ENCODE measurements at regions not wholly inside any gene's neighbourhood (a gene's known extent, or its start where the extent isn't known, plus 50 kb on each side); places are given as distances from the start of the nearest gene placed in this dataset.

DNA sequence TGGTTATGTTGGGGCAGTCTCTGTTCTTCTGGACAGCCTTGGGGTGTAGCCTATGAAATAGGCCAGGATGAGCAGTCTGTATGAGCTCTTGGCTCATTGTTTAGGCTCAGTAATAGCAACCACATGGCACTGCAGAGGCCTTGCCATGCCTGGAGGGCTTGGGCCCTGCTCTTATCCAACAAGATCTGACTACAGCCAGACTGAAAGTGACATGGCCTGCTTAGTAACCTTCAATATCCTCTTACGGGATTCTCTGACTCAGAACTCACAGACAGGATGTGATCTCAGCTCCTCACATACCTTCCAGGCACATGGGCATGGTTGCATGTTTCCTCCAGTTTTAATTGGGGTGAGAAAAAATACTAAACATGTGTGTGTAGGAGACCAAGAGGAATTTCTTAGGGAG lies 289.3 kb downstream of the PTEN start:
- 73% methylated on average over 1 of the region's 1 CpG for WGBS
- no peaks in the 10 kb centered on the region for H3K4me1 ChIP-seq (ENCODE audit: insufficient read depth)
- no peak for DNase-seq (ENCODE audit: extremely low spot score)
- H3K4me3 ChIP-seq (ENCODE audit: low read depth, low read length): no peak overlapping the region
- H3K36me3 ChIP-seq (ENCODE audit: insufficient read depth): no peaks in the 10 kb centered on the region
- no peak overlapping the region for H3K27ac ChIP-seq (ENCODE audit: low read depth)

GRCh38 chr10:88154596-88155250 lies 291.3 kb downstream of the PTEN start:
- DNase-seq (ENCODE audit: extremely low spot score): no peak
- H3K4me1 ChIP-seq (ENCODE audit: insufficient read depth): no peaks in the 10 kb centered on the region
- no peak overlapping the region for H3K27ac ChIP-seq (ENCODE audit: low read depth)

DNA sequence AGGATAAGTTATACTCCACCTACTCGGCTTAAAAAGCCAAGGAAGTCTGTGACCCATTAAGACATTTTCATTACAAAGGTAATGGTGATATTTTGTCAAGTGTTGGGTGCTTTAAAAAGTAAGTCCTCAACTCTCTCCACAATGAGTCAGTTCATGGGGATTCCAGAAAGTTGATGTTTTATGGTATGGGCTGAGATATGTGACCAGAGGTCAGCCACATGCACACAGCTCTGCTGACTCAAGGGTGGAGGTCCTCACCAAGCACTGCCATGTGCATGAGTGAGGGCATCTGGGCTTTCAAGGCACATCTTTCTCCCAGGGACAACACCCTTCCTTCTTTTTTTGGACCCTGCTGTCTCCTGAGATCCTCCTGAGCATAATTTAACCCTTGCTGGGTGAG lies 292.9 kb downstream of the PTEN start:
- H3K27ac ChIP-seq (ENCODE audit: low read depth): no peak overlapping the region
- 97% methylated on average over 1 of the region's 1 CpG for WGBS
- DNase-seq (ENCODE audit: extremely low spot score): no peak
- H3K36me3 ChIP-seq (ENCODE audit: insufficient read depth): no peaks in the 10 kb centered on the region
- H3K4me1 ChIP-seq (ENCODE audit: insufficient read depth): no peaks in the 10 kb centered on the region
- no peak overlapping the region for H3K4me3 ChIP-seq (ENCODE audit: low read depth, low read length)

More at GRCh38 chr10:88154596-88155250, 291.3 kb downstream of the PTEN start:
- H3K4me3 ChIP-seq (ENCODE audit: low read depth, low read length): no peak overlapping the region
- 83% methylated on average over 6 of the region's 6 CpGs for WGBS
- H3K36me3 ChIP-seq (ENCODE audit: insufficient read depth): no peaks in the 10 kb centered on the region

DNA sequence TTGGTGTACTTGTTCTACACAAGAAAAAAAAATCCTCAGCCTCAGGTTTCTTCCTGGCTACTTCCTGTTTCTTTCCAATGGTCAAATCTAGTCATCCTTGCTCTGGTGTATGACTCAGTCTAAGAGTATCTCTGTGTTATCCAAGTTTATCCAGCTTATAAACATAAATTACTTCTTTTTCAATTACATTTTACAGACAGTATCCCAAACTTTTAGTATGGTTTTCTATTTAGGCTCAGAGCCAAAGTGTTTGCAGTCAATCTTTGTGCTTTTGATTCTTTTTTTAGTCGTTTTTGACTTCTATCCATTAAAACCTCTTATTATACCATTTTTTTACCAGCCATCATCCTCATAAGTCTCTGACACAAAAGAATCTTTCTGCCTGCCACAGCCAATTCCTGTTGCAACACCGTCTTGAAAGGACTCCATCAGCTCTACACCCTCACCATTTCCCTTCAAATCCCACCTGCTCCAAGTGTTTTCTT lies 294.6 kb downstream of the PTEN start:
- H3K27ac ChIP-seq (ENCODE audit: low read depth): peak overlapping the region; percentile 18
- no peak overlapping the region for H3K4me3 ChIP-seq (ENCODE audit: low read depth, low read length)
- no peaks in the 10 kb centered on the region for H3K36me3 ChIP-seq (ENCODE audit: insufficient read depth)
- 17% methylated on average over 2 of the region's 2 CpGs for WGBS
- H3K4me1 ChIP-seq (ENCODE audit: insufficient read depth): no peaks in the 10 kb centered on the region
- DNase-seq (ENCODE audit: extremely low spot score): no peak

GRCh38 chr10:88158526-88159122 lies 295.2 kb downstream of the PTEN start:
- no peak for DNase-seq (ENCODE audit: extremely low spot score)
- Histone ChIP-seq H3K4me3 (ENCODE audit: low read depth, low read length) (no peak overlapping the region), H3K36me3 (ENCODE audit: insufficient read depth) (no peaks in the 10 kb centered on the region), H3K4me1 (ENCODE audit: insufficient read depth) (no peaks in the 10 kb centered on the region), H3K27ac (ENCODE audit: low read depth) (peak overlapping the region; percentile 42)
- 53% methylated on average over 3 of the region's 3 CpGs for WGBS

- Histone ChIP-seq H3K36me3 (ENCODE audit: insufficient read depth) (no peaks in the 10 kb centered on the region), H3K4me1 (ENCODE audit: insufficient read depth) (no peaks in the 10 kb centered on the region), H3K27ac (ENCODE audit: low read depth) (peak overlapping the region; percentile 42), H3K4me3 (ENCODE audit: low read depth, low read length) (no peak overlapping the region)
- 46% methylated on average over 3 of the region's 3 CpGs for WGBS
- no peak for DNase-seq (ENCODE audit: extremely low spot score)
Measured at GRCh38 chr10:88159127-88159829, 295.9 kb downstream of the PTEN start.

- no peaks in the 10 kb centered on the region for H3K36me3 ChIP-seq (ENCODE audit: insufficient read depth)
- H3K4me1 ChIP-seq (ENCODE audit: insufficient read depth): no peaks in the 10 kb centered on the region
- H3K27ac ChIP-seq (ENCODE audit: low read depth): no peak overlapping the region
- no peak overlapping the region for H3K4me3 ChIP-seq (ENCODE audit: low read depth, low read length)
- no peak for DNase-seq (ENCODE audit: extremely low spot score)
Measured at GRCh38 chr10:88161070-88161469, 297.6 kb downstream of the PTEN start.

DNA sequence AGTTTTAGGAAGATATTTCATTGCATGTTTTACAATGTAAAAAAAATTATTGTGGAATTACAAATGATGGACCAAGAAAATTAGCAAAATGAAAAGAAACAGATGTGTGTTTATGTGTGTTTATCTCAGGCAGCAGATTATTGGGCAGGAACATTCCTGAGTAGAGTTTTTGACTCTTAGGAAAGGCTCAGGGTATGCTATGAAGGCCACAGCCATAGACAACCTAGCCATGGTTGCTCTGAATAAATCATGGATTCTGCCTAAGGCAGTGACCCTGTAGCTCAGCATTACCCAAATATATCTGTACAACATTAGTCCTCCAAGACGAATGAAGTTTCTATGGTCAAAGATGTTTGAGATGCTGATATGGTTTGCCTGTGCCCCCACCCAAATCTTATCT lies 298.3 kb downstream of the PTEN start:
- WGBS: 93% methylated on average over 1 of the region's 1 CpG
- DNase-seq (ENCODE audit: extremely low spot score): no peak
- H3K36me3 ChIP-seq (ENCODE audit: insufficient read depth): no peaks in the 10 kb centered on the region
- H3K27ac ChIP-seq (ENCODE audit: low read depth): no peak overlapping the region
- no peaks in the 10 kb centered on the region for H3K4me1 ChIP-seq (ENCODE audit: insufficient read depth)
- H3K4me3 ChIP-seq (ENCODE audit: low read depth, low read length): no peak overlapping the region

DNA sequence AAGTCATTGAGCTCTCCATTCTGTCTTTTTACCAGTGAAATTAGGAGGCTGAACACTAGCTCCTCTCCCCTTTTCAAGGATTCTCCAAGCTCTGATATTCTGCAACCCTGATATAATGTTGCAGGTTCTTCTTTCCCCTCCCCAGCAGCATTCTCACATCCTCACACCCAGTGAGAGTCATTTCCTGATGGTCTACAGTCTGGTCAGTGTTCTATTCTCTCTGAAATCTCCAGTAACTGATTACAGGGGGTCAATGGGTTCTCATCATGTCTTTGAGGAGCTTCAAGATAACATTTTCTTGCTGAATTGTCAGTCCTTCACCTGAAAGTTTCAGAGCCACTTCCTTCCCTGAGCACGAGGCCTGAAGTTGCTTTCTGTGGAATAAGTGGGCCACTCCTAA lies 299.4 kb downstream of the PTEN start:
- H3K27ac ChIP-seq (ENCODE audit: low read depth): no peak overlapping the region
- 90% methylated on average over 1 of the region's 1 CpG for WGBS
- H3K36me3 ChIP-seq (ENCODE audit: insufficient read depth): no peaks in the 10 kb centered on the region
- H3K4me3 ChIP-seq (ENCODE audit: low read depth, low read length): no peak overlapping the region
- no peak for DNase-seq (ENCODE audit: extremely low spot score)
- no peaks in the 10 kb centered on the region for H3K4me1 ChIP-seq (ENCODE audit: insufficient read depth)

DNA sequence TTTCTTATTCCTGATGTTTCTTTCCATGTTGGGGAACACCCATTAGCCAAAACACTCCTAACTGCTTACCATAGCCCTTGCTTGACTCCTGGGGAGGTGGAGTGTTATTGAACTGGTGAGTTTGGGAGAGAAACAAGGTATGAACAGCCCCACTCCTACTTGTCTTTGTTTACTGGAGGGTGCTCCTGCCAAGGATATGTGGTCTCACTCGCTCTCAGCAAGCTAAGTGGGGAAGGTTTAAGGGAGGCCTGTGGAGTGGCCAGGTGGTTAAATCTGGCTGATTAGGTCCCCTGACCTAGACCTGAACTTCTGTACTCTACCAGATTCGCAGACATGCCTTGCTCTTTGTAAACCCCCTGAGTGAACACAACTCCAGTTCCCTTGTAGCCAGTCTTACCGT lies 300.1 kb downstream of the PTEN start:
- H3K4me1 ChIP-seq (ENCODE audit: insufficient read depth): no peaks in the 10 kb centered on the region
- H3K36me3 ChIP-seq (ENCODE audit: insufficient read depth): no peaks in the 10 kb centered on the region
- 85% methylated on average over 3 of the region's 3 CpGs for WGBS
- H3K4me3 ChIP-seq (ENCODE audit: low read depth, low read length): no peak overlapping the region
- no peak for DNase-seq (ENCODE audit: extremely low spot score)
- no peak overlapping the region for H3K27ac ChIP-seq (ENCODE audit: low read depth)

DNA sequence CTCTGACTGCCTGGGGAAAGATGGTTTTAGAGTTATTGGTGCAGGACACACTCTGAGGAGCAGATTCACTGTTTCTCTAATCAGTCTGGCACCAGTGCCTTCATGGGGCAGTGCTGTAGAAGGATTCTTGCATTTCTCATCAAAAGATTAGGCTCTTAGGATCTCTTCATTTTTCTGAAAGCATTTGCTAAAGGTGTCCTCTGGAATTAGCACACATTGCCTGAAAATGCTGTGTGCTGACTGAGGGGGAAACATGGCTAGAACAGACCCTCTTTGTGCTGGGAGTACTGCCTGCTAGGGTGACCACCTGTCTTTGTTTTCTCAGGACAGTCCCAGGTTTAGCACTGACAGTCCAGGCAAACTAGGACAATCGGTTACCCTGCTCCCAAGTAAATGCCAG lies 301.0 kb downstream of the PTEN start:
- Histone ChIP-seq H3K4me1 (ENCODE audit: insufficient read depth) (no peaks in the 10 kb centered on the region), H3K4me3 (ENCODE audit: low read depth, low read length) (no peak overlapping the region), H3K27ac (ENCODE audit: low read depth) (no peak overlapping the region), H3K36me3 (ENCODE audit: insufficient read depth) (no peaks in the 10 kb centered on the region)
- WGBS: 88% methylated on average over 1 of the region's 1 CpG
- no peak for DNase-seq (ENCODE audit: extremely low spot score)

DNA sequence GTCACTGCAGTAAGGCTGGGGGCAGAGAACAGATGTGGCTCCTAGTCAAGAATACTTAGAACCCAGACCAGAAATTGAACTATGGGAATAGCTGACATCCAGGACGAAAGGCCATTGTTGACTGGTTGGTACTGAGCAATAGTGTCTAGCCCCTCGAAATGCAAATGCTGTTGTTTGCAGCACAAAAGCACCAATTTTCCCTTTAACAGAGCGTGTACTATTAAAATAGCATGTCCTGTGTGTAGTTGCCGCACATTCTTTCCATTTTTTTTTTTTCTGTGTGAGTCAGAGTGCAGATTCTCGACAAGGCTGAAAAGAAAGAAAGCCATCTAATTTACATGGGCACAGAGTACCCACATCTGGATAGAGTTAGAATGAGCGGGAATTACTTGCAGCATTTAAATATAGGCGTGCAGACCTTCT lies 302.4 kb downstream of the PTEN start:
- H3K4me3 ChIP-seq (ENCODE audit: low read depth, low read length): no peak overlapping the region
- DNase-seq (ENCODE audit: extremely low spot score): no peak
- H3K4me1 ChIP-seq (ENCODE audit: insufficient read depth): no peaks in the 10 kb centered on the region
- H3K27ac ChIP-seq (ENCODE audit: low read depth): no peak overlapping the region
- H3K36me3 ChIP-seq (ENCODE audit: insufficient read depth): no peaks in the 10 kb centered on the region
- WGBS: 79% methylated on average over 7 of the region's 7 CpGs

GRCh38 chr10:88168171-88169036 lies 305.0 kb downstream of the PTEN start:
- H3K4me3 ChIP-seq (ENCODE audit: low read depth, low read length): no peak overlapping the region
- no peak overlapping the region for H3K27ac ChIP-seq (ENCODE audit: low read depth)
- WGBS: 97% methylated on average over 3 of the region's 3 CpGs
- DNase-seq (ENCODE audit: extremely low spot score): no peak
- no peaks in the 10 kb centered on the region for H3K4me1 ChIP-seq (ENCODE audit: insufficient read depth)
- H3K36me3 ChIP-seq (ENCODE audit: insufficient read depth): no peaks in the 10 kb centered on the region

DNA sequence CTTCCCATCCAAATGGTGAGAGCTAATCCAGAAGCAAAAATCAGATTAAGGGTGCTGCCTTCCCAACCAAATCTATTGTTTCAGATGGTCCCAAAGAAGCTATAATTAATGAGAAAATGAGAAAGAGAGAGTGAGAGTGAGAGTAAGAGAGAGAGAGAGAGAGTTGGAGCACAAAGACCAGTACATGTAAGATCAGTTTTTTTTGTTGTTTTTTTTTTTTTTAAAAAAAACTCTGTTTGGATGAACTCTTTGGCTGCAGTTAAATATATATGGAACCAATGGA lies 305.6 kb downstream of the PTEN start:
- no peak for DNase-seq (ENCODE audit: extremely low spot score)
- H3K4me3 ChIP-seq (ENCODE audit: low read depth, low read length): no peak overlapping the region
- H3K36me3 ChIP-seq (ENCODE audit: insufficient read depth): no peaks in the 10 kb centered on the region
- no peak overlapping the region for H3K27ac ChIP-seq (ENCODE audit: low read depth)
- no peaks in the 10 kb centered on the region for H3K4me1 ChIP-seq (ENCODE audit: insufficient read depth)

All from urinary bladder (tissue), 3 donors.